GM19397 (cell line): ENCODE measurements at regions not wholly inside any gene's neighbourhood (a gene's known extent, or its start where the extent isn't known, plus 50 kb on each side); places are given as distances from the start of the nearest gene placed in this dataset.

Experiments
- ATAC-seq: cut with Tn5 transposase; IDR thresholded peaks from one replicate; pipeline ENCODE4 v1.9.1; 2021; ENCODE audit warnings: mild to moderate bottlenecking, moderate library complexity; ENCODE audit not compliant: unreplicated experiment

GRCh38 chr4:28350485-28350884 lies 1489.8 kb downstream of the STIM2 start:
- ATAC-seq, result no peak

- ATAC-seq, result no peak
These were observed 1490.5 kb downstream of the STIM2 start for GRCh38 chr4:28351102-28351501.

DNA sequence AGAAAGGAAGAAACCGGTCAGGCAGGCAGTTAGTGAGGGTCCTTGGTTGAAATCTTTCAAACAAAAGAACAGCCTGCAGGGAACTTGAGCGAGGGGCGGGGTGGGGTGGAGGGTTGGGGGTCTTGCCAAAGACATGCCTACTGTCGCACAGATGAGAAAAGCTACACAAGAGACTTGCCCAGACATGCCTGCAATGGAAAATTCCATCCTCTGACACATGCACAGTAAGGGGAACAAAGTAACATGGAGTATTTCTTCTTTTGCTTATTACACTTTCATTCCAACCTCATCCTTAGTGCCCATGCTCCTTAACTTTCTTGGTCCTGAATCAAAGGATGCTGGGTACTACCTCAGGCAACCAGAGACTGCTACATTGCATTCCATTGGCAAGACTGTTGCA lies 1491.2 kb downstream of the STIM2 start:
- no peak for ATAC-seq

DNA sequence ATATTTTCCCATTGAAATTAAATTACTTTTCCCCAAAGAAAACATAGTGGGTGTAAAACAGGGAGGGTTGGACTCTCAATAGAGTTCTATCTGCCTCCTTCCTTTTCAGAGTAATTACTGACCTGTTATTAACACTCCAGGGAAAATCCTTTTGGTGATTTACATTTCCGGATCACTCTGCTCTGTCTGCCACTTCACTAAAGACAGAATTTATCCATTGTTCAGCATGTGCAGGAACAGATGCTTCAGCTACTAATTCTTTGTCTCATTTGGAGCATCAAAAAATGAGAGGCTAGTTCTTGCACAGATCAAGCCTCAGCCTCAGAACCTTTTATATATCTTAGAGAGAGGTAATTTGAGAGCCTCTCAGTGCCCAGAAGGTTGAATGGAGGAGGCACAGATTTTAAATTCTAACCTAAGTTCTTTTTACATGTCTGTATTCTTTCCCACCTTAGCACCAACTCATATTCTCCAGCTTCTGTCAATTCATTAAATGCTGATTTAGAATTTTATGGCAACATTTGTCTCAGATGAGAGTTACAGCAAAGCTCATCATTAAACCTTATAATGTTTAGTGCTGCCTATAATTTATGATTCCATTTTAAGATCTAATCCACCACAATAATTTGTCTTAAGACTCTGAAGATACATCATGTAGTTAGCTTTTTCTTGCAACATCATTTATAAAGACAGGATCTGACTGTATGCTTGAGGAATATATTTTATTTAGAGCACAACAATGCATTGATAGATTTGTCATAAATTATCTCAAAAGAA lies 1494.4 kb downstream of the STIM2 start:
- ATAC-seq, result no peak

- no peak for ATAC-seq
These were observed 1497.3 kb downstream of the STIM2 start for GRCh38 chr4:28357990-28358389.

GRCh38 chr4:28358606-28359005 lies 1498.0 kb downstream of the STIM2 start:
- no peak for ATAC-seq

DNA sequence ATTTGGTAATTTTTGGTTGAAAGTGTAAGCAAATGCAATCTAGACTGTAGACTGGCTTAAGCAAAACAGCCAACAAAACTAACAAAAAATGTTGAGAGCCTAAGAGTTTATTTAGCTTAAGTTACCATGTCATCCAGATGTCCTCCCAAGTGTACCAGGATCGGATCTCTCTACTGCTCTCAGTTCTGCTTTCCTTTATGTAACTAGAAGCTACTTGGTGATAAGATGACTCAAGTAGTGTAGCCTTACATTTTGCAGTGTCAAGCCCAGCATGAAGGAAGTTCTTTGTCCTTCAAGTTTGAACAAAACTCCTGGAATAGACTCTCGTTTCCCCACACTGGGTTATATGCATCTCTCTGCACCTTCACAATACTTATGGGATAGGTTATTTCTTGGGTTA lies 1500.0 kb downstream of the STIM2 start:
- no peak for ATAC-seq

DNA sequence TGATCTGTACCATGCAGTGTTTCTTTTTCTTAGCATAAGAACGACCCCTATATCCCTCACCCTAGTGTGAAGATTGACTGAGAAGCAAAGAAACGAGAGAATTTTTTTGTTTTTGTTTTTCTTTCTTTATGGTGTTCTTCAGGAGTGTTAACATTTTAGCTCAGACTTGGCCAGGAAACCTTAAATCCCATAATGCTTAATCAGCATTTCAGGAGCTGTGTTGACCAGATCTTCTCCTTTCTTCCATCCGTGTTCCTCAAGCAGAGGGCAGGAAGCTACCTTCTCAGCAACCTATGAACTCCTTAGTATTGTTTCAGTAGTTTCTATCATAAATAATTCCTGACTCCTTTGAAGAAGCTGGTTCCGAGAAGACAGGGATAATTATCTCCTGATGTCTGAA lies 1501.5 kb downstream of the STIM2 start:
- ATAC-seq, result no peak

DNA sequence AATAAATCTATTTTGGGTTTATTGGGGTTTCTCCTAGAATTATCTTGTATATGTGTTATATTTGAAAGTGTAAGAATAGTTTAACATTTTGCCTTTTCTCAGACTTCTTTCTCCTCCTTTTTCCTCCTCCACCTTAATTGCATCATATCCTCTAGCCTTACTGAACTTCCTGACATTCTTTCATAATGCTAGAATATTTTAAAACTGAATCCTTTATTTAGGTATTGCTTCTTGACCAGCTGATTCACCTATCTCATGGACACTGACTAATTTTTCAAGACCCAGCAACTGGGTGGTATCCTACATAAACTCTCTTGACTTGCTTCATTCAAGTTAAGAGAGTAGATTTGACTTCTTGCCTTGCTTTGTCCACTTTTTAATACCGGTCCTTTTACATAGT lies 1508.9 kb downstream of the STIM2 start:
- no peak for ATAC-seq

DNA sequence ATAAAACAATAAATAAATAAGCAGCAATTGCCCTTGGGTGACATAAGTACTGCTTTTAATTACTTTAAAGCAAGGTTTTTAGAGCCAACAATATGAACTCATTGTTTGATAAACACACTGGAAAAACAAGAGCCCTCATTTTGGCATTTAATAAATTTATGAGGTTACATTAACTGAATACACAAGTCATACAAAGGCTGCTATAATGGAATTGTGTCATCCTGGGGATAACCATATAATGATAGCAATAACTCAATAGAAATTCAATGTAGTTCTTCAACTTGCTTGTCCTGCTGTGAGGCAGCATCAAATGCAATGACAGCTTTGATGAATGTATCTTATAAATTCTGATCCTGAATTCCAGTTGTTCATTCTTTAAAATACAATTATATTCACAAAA lies 1512.5 kb downstream of the STIM2 start:
- no peak for ATAC-seq

- no peak for ATAC-seq
These were observed 1513.0 kb downstream of the STIM2 start for GRCh38 chr4:28373601-28374000.

DNA sequence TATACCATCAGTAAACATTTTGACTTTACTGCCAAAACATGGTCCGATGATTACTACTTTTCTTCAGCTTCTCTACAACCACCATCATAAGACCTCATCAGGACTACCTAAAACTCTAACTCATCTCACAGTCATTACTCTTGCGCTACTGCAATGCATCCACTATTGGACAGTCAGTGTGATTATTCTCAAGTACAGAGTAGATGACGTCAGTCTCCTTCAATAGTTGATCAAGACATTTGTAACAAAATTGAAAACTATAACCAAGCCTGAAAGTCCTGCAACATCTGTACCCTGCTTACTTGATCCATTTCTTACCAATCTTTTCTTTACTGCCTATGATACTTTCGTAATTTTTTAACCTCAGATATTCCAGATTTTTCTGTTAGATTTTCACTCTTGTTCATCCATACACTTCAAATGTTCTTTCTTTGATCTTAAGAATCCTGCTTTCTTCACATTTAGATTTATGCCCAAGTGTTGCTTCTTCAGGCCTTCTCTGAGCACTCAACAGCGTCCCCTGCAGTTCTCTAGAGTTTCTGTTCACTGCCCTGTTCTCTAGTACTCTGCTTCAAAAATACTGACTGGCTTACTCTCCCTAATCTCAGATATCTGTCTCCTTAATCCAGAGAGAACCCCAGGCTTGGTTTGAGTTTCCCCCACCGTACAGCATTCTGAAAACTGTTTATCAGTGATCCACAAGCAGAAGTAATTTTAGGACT lies 1517.6 kb downstream of the STIM2 start:
- no peak for ATAC-seq

GRCh38 chr4:28385801-28386200 lies 1525.2 kb downstream of the STIM2 start:
- ATAC-seq, result no peak

GRCh38 chr4:28386776-28387175 lies 1526.1 kb downstream of the STIM2 start:
- ATAC-seq, result no peak

GRCh38 chr4:28388471-28388870 lies 1527.8 kb downstream of the STIM2 start:
- no peak for ATAC-seq

DNA sequence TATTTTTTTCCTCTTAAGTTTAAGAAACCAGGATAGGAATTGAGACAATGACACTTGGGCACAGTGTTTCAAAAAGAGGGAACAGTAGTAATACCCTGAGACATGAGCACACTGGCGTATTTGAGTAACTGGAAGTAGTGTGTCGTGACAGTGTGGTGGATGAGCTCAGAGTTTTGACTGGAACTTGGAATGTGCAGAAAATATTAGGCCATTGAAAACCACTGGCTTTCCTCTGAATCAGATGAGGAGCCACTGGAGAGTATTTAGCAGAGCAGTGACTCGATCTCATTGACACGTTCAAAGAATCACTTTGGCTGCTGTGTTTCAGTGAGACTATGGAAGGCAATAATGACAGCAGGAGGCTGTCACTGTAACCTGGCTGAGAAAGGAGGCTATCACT lies 1531.2 kb downstream of the STIM2 start:
- no peak for ATAC-seq

DNA sequence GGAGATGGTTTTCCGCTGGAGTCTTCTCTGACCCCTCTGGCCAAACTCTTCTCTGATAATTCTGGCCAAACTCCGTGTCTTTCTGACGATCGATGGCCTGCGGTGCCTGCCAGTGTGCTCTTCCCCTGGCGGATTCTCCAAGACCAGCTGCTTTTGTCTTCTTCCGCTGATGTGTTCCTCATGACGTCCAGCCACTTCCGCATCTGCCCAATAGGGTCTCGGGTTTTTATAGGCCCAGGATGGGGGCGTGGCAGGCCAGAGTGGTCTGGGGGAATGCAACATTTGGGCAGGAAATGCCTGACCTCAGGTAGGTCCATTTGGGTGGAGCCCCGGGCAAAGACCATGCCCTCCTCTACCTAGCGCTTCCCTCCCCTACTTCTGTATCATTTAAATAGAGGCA lies 1542.1 kb downstream of the STIM2 start:
- no peak for ATAC-seq

DNA sequence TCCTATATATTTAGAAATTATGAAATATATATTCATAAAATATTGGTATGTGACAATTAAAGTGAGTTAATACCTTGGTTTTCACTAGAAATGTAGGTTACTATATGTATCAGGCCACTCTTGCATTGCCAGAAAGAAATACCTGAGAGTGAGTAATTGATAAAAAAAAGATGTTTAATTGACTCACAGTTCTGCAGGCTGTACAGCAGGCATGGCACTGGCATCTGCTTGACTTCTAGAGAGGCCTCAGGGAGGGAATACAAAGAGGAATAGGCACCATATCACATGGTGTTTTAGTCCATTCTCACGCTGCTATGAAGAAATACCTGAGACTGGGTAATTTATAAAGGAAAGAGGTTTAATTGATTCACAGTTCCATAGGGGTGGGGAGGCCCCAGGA lies 1560.6 kb downstream of the STIM2 start:
- ATAC-seq, result no peak

DNA sequence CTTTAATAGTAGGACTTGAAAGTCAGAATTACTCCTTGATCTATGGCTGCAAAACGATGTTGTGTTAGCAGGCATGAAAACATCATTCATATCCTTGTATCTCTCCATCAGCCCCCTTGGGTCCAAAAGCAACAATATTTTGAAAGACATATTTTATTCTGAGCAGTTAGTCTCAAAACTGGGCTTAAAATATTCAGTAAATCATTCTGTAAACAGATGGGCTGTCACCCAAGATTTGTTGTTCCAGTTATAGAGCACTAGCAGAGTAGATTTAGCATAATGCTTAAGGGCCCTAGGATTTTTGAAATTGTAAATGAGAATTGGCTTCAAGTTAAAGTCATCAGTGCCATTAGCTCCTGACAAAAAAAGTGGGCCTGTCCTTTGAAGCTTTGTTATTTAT lies 1565.6 kb downstream of the STIM2 start:
- no peak for ATAC-seq

DNA sequence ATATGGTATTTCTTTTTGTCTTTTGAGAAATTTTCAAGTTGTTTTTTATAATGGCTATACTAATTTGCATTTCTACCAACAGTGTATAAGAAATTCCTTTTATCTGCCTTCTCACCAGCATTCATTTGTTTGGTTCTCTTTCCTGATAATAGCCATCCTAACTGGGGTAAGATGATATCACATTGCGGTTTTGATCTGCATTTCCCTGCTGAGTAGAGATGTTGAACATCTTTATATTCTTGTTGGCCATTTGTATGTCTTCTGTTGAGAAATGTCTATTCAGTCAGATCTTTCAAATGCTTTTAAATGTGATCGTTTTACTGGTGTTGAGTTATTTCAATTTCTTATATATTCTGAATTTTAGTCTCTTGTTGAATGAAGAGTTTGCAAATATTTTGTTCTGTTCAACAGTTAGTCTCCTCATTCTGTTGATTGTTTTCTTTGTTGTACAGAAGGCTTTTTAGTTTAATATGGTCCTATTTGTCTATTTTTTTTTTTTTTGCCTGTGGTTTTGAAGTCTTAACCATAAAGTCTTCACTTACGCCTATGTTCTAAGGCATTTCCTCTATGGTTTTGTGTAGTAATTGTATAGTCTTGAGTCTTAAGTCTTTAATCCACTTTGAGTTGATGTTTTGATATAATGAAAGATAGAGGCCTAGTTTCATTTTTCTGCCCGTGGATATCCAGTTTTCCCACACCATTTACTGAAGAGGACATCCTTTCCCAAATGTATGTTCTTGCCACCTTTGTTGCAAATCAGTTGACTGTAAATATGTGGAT lies 1566.9 kb downstream of the STIM2 start:
- ATAC-seq, result no peak

- no peak for ATAC-seq
These were observed 1571.8 kb downstream of the STIM2 start for GRCh38 chr4:28432348-28433025.
